ENCODE measurements at regions not wholly inside any gene's neighbourhood (a gene's known extent, or its start where the extent isn't known, plus 50 kb on each side); places are given as distances from the start of the nearest gene placed in this dataset.

DNA sequence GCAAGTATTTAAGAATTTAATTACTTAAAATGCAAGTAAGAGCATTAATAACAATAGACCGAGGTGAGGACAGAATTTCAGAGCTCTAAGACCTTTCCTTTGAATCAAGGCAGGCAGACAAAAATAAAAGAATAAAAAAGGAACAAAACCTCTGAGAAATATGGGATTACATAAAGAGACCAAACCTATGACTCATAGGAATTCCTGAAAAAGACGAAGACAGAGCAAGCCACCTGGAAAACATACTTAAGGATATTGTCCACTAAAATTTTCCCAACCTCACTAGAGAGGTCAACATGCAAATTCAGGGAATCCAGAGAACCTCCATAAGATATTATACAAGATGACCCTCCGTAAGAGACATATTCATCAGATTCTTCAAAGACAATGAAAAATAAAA, 325.1 kb downstream of the AEBP2 start:
- TF ChIP-seq BHLHE40 (IDR thresholded peaks at IDR 0.05; ENCODE audit: low read depth, low read length) (no peak), FOS (IDR thresholded peaks at IDR 0.05; ENCODE audit: low read depth, low read length) (peak; percentile 15; the same call in 1 of the 2 replicates)
- DNase-seq (peak; percentile 51), ATAC-seq (ENCODE audit: low read depth) (no peak; the same call in 1 of the 2 replicates)
- H2AK5ac ChIP-seq (ENCODE audit: low read depth, low read length) = no peak overlapping the region
- H3K4me1 ChIP-seq (ENCODE audit: control insufficient read depth, insufficient read depth, low read length) = peaks cover 2% of the 10 kb centered on the region; the same call in 1 of the 2 replicates
- dilution Hi-C loops (cut with HindIII; ENCODE audit: low sequenced_read_pairs, unreplicated experiment) (no loop called here), in situ Hi-C loops (cut with MboI; ENCODE audit: low sequenced_read_pairs) (loop anchor here (25.0 kb wide), 1 partner anchor 223 kb away; no protein-coding TSS in a partner anchor), intact Hi-C loops (cut with micrococcal nuclease) (no loop called here)
- H2BK120ac ChIP-seq (ENCODE audit: low read depth, low read length) = no peak overlapping the region
- no peaks in the 10 kb centered on the region for H4K20me1 ChIP-seq (ENCODE audit: insufficient read depth, low read length)
- H3K9me3 ChIP-seq (ENCODE audit: control insufficient read depth, insufficient read depth, low read length) = no peaks in the 10 kb centered on the region
- no peak overlapping the region for H2AFZ ChIP-seq (replicated peaks; ENCODE audit: low read length, poor library complexity)
- no peak overlapping the region for H4K5ac ChIP-seq (ENCODE audit: low read depth, low read length)
- no peak overlapping the region for H3K9ac ChIP-seq (ENCODE audit: low read depth, low read length)
- H4K91ac ChIP-seq (ENCODE audit: insufficient read depth, low read depth, low read length) = no peak overlapping the region
- H3K4me2 ChIP-seq (ENCODE audit: low read depth, low read length) = no peak overlapping the region
- H3K36me3 ChIP-seq (ENCODE audit: control insufficient read depth, insufficient read depth, low read length) = no peaks in the 10 kb centered on the region
- no peak overlapping the region for H3K27ac ChIP-seq (ENCODE audit: insufficient read depth, low read length)
- CTCF ChIA-PET = no interaction called here
- no peak overlapping the region for H3K4me3 ChIP-seq (ENCODE audit: insufficient read depth, low read depth, low read length)
- no peak overlapping the region for H3K18ac ChIP-seq (ENCODE audit: low read depth, low read length)
- H2BK15ac ChIP-seq (ENCODE audit: low read depth, low read length) = no peak overlapping the region
- H4K8ac ChIP-seq (ENCODE audit: low read depth in 2 of 2, low read length in 2 of 2) = no peak overlapping the region
- no TSS peak for BruUV-seq (replicated peaks)
- no peak overlapping the region for H3K56ac ChIP-seq (ENCODE audit: extremely low read depth, insufficient read depth, low read length)
- H2BK5ac ChIP-seq (ENCODE audit: low read depth, low read length, poor library complexity, severe bottlenecking) = no peak overlapping the region
- no peak overlapping the region for H2BK20ac ChIP-seq (ENCODE audit: low read depth, low read length)
- no peak overlapping the region for H3K14ac ChIP-seq (replicated peaks; ENCODE audit: low read depth, low read length)
- no peak overlapping the region for H3K4ac ChIP-seq (ENCODE audit: low read depth, low read length)
- WGBS, 2 experiments (ENCODE audit: extremely low coverage in 2 of 2, insufficient read length in 1 of 2) = no CpG with 5 or more reads among the region's 3 CpGs
- H3K9me1 ChIP-seq (ENCODE audit: insufficient read depth, low read length) = peaks cover 2% of the 10 kb centered on the region; the same call in 1 of the 2 replicates
- POLR2A ChIA-PET (ENCODE audit: unreplicated experiment) = no interaction called here
- no peaks in the 10 kb centered on the region for H3K79me1 ChIP-seq (ENCODE audit: low read depth in 1 of 2, low read length in 2 of 2)
- no peak overlapping the region for H2AK9ac ChIP-seq (replicated peaks; ENCODE audit: low read depth, low read length, poor library complexity)
- H3K27me3 ChIP-seq (ENCODE audit: control insufficient read depth, insufficient read depth, low read length) = no peaks in the 10 kb centered on the region
- no peak overlapping the region for H3K23ac ChIP-seq (ENCODE audit: low read depth, low read length)
